ENCODE measurements at regions not wholly inside any gene's neighbourhood (a gene's known extent, or its start where the extent isn't known, plus 50 kb on each side); places are given as distances from the start of the nearest gene placed in this dataset.

DNA sequence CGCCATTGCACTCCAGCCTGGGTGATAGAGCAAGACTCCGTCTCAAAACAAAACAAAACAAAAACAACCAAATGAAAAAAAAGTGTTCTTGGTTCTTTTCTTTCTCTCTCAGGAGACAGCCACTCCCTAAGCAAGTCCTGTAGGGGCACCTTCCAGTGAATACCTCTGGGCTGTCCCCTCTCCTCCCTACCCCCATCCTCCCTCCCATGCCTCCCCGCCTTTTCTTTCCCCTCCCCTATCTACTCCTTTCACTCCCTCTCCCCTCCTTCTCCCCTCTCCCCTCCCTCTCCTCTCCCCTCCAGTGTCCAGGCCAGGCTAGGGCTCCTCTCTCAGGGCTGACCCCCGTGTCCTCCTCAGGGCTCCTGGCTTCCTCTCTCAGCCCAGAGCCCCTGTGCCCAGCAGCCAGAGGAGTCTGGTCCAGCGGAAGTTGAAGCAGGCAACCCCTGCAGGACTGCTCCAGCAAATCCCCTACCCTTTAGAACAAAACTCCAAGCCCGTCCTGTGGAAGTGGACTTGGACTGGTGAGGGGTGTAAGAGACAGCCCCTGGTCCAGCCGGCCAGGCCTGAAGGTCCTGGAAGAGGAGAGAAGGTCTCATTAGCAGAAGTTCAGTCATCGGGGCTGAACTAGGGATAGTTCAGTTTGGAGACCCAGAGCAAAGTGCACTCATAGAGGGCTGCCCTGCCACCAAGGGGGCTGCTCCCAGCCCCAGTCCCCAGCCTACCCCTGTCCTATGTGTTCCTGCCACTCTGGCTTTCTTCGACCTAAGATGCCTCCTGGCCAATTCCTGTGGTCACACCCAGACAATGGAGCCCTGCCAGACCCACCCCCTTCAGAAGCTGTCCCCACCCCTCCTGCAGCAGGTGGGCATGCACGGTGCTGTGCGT, 79.8 kb upstream of the IQSEC1 start:
- H3K27ac ChIP-seq (ENCODE audit: insufficient read depth, low read length), result no peak overlapping the region
- ATAC-seq (ENCODE audit: low read depth) (no peak), DNase-seq (no peak)
- H2BK15ac ChIP-seq (ENCODE audit: low read depth, low read length), result no peak overlapping the region
- H3K9me1 ChIP-seq (ENCODE audit: insufficient read depth, low read length), result no peaks in the 10 kb centered on the region
- dilution Hi-C loops (cut with HindIII; ENCODE audit: low sequenced_read_pairs, unreplicated experiment), result no loop called here
- POLR2A ChIA-PET (ENCODE audit: unreplicated experiment), result no interaction called here
- no peaks in the 10 kb centered on the region for H3K79me1 ChIP-seq (ENCODE audit: low read depth in 1 of 2, low read length in 2 of 2)
- H3K4me3 ChIP-seq (ENCODE audit: insufficient read depth, low read depth, low read length), result no peak overlapping the region
- intact Hi-C loops (cut with micrococcal nuclease), result no loop called here
- in situ Hi-C loops (cut with MboI; ENCODE audit: low sequenced_read_pairs), result no loop called here
- H2BK5ac ChIP-seq (ENCODE audit: low read depth, low read length, poor library complexity, severe bottlenecking), result no peak overlapping the region
- no peaks in the 10 kb centered on the region; the same call in 1 of the 2 replicates for H3K9me3 ChIP-seq (ENCODE audit: control insufficient read depth, insufficient read depth, low read length)
- H3K23ac ChIP-seq (ENCODE audit: low read depth, low read length), result no peak overlapping the region
- H4K5ac ChIP-seq (ENCODE audit: low read depth, low read length), result no peak overlapping the region
- CTCF ChIA-PET, result no interaction called here
- H4K91ac ChIP-seq (ENCODE audit: insufficient read depth, low read depth, low read length), result no peak overlapping the region
- no peak overlapping the region for H2AFZ ChIP-seq (replicated peaks; ENCODE audit: low read length, poor library complexity)
- no peak overlapping the region for H2BK20ac ChIP-seq (ENCODE audit: low read depth, low read length)
- H3K56ac ChIP-seq (ENCODE audit: extremely low read depth, insufficient read depth, low read length), result no peak overlapping the region
- no peak overlapping the region for H3K9ac ChIP-seq (ENCODE audit: low read depth, low read length)
- peaks cover 12% of the 10 kb centered on the region; the same call in 1 of the 2 replicates for H3K27me3 ChIP-seq (ENCODE audit: control insufficient read depth, insufficient read depth, low read length)
- H3K36me3 ChIP-seq (ENCODE audit: control insufficient read depth, insufficient read depth, low read length), result no peaks in the 10 kb centered on the region
- WGBS, 2 experiments (ENCODE audit: extremely low coverage in 2 of 2, insufficient read length in 1 of 2), result 25% methylated on average over 1 of the region's 11 CpGs; no CpG with 5 or more reads in 1 of the 2 experiments
- H3K18ac ChIP-seq (ENCODE audit: low read depth, low read length), result no peak overlapping the region
- H3K14ac ChIP-seq (replicated peaks; ENCODE audit: low read depth, low read length), result no peak overlapping the region
- H3K4me2 ChIP-seq (ENCODE audit: low read depth, low read length), result no peak overlapping the region
- no peak overlapping the region for H3K4ac ChIP-seq (ENCODE audit: low read depth, low read length)
- no peaks in the 10 kb centered on the region for H4K20me1 ChIP-seq (ENCODE audit: insufficient read depth, low read length)
- TF ChIP-seq NFE2L2 (IDR thresholded peaks at IDR 0.05; ENCODE audit: low read depth, low read length) (no peak), MXI1 (IDR thresholded peaks at IDR 0.05; ENCODE audit: borderline replicate concordance, low read depth, low read length) (no peak), MAZ (IDR thresholded peaks at IDR 0.05; ENCODE audit: borderline replicate concordance, low read depth, low read length) (no peak), SMC3 (IDR thresholded peaks at IDR 0.05; ENCODE audit: low read depth, low read length) (no peak), CEBPB (IDR thresholded peaks at IDR 0.05; ENCODE audit: low read depth, low read length) (no peak), CHD1 (IDR thresholded peaks at IDR 0.05; ENCODE audit: low read depth, low read length) (no peak), POLR2A (IDR thresholded peaks at IDR 0.05; ENCODE audit: low read depth, low read length) (no peak), FOS (IDR thresholded peaks at IDR 0.05; ENCODE audit: low read depth, low read length) (no peak), RAD21 (IDR thresholded peaks at IDR 0.05; ENCODE audit: low read length) (no peak), RFX5 (IDR thresholded peaks at IDR 0.05; ENCODE audit: low read depth, low read length) (no peak), RCOR1 (IDR thresholded peaks at IDR 0.05; ENCODE audit: insufficient replicate concordance, low read length) (no peak), ELK1 (IDR thresholded peaks at IDR 0.05; ENCODE audit: borderline replicate concordance, low read depth, low read length) (no peak), BHLHE40 (IDR thresholded peaks at IDR 0.05; ENCODE audit: low read depth, low read length) (no peak)
- TF ChIP-seq, protein P1, sequence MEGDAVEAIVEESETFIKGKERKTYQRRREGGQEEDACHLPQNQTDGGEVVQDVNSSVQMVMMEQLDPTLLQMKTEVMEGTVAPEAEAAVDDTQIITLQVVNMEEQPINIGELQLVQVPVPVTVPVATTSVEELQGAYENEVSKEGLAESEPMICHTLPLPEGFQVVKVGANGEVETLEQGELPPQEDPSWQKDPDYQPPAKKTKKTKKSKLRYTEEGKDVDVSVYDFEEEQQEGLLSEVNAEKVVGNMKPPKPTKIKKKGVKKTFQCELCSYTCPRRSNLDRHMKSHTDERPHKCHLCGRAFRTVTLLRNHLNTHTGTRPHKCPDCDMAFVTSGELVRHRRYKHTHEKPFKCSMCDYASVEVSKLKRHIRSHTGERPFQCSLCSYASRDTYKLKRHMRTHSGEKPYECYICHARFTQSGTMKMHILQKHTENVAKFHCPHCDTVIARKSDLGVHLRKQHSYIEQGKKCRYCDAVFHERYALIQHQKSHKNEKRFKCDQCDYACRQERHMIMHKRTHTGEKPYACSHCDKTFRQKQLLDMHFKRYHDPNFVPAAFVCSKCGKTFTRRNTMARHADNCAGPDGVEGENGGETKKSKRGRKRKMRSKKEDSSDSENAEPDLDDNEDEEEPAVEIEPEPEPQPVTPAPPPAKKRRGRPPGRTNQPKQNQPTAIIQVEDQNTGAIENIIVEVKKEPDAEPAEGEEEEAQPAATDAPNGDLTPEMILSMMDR (conservative IDR thresholded peaks at IDR 0.05; ENCODE audit: low read depth, low read length), result no peak
- TF ChIP-seq, protein P2, sequence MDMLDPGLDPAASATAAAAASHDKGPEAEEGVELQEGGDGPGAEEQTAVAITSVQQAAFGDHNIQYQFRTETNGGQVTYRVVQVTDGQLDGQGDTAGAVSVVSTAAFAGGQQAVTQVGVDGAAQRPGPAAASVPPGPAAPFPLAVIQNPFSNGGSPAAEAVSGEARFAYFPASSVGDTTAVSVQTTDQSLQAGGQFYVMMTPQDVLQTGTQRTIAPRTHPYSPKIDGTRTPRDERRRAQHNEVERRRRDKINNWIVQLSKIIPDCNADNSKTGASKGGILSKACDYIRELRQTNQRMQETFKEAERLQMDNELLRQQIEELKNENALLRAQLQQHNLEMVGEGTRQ (IDR thresholded peaks at IDR 0.05; ENCODE audit: low read depth, low read length), result no peak
- no TSS peak for BruUV-seq (replicated peaks)
- no peak overlapping the region for H2AK5ac ChIP-seq (ENCODE audit: low read depth, low read length)
- H4K8ac ChIP-seq (ENCODE audit: low read depth in 2 of 2, low read length in 2 of 2), result no peak overlapping the region
- no peak overlapping the region for H2AK9ac ChIP-seq (replicated peaks; ENCODE audit: low read depth, low read length, poor library complexity)
- H3K4me1 ChIP-seq (ENCODE audit: control insufficient read depth, insufficient read depth, low read length), result no peaks in the 10 kb centered on the region
- H2BK120ac ChIP-seq (ENCODE audit: low read depth, low read length), result no peak overlapping the region
